ENCODE measurements at regions not wholly inside any gene's neighbourhood (a gene's known extent, or its start where the extent isn't known, plus 50 kb on each side); places are given as distances from the start of the nearest gene placed in this dataset.

GRCh38 chr13:58528351-58528750 is 896.8 kb downstream of the PCDH17 start:
- no peak for DNase-seq

DNA sequence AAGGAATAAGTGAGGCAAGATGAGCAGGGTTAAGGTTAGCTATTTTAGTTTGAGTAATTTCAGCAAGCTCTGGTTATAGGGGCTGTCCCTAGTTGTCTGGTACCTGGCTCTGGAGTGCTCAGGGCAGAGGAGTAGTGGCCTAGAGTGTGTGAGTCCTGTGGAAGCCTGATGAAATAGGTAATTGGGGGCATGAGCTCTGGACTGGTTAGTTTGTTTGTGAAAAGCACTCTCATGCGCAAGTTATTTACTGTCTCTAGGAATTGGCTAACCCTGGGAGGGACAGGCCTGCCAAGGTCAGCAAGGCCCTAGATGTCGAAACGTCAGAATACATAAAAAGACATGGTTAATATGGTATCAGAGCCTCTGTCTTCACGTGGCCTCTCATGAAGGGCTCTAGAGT is 900.1 kb downstream of the PCDH17 start:
- no peak for DNase-seq

DNA sequence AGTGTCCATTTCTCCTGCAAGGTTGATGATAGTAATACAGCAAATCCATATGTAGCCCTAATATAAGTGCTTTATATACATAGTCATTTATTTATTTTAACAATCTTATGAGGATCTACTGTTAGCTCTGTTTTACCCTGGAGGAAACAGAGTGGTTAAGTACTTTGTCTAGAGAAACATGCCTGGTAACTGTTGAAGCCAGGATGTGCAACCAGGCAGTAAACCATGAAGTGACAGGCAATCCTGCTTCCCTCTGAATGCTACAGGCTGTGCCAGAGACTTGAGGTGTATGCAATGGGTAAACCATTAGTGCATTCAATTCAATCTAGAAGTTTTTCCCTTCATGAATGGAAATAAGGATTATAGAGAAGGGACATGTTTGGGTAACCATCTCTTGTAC is 911.0 kb downstream of the PCDH17 start:
- no peak for DNase-seq

DNA sequence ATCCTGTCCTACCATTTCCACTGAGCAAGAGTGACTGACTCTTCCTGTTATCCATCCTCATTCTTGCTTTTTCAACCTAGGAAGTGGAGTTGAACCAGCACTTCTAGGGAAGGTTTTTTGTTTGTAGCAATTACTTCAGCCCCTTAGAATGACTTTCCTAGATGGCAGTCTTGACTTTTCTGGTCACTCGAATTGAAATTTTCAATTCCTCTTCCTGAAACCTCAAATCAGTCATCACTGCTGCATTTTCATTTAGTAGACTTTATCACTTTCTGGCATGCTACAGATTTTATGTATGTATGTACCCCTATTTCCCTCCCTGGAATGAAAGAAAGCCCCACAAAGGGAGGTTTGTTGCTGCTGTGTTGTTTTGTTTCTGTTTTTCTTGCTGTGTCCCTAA is 915.9 kb downstream of the PCDH17 start:
- DNase-seq, result no peak

- DNase-seq, result no peak
Observed at GRCh38 chr13:58566176-58566575, 934.6 kb downstream of the PCDH17 start.

DNA sequence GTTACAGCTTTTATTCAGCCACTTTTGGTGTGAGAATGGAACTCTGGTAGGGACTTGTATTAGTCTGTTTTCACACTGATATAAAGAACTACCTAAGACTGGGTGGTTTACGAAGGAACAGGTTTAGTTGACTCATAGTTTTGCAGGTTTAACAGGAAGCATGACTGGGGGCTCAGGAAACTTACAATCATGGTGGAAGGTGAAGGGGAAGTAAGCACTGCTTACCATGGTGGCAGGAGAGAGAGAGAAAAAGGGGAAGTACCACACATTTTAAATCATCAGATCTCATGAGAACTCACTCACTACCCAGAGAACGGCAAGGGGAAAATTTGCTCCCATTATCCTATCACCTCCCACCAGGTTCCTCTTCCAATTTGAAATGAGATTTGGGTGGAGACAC is 942.2 kb downstream of the PCDH17 start:
- DNase-seq, result no peak

DNA sequence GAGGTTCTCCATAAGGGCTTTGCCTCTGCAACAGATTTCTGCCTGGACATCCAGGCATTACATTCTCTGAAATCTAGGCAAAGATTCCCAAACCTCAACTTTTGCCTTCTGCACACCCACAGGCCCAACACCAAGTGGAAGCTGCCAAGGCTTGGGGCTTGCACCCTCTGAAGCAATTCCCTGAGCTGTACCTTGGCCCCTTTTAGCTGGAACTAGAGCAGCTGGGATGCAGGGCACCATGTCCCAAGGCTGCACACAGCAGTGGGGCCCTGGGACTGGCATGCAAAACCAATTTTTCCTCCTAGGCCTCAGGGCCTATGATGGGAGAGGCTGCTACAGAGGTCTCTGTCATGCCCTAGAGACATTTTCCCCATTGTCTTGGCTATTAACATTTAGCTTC is 943.2 kb downstream of the PCDH17 start:
- no peak for DNase-seq

GRCh38 chr13:58579468-58579867 is 947.9 kb downstream of the PCDH17 start:
- DNase-seq, result no peak

DNA sequence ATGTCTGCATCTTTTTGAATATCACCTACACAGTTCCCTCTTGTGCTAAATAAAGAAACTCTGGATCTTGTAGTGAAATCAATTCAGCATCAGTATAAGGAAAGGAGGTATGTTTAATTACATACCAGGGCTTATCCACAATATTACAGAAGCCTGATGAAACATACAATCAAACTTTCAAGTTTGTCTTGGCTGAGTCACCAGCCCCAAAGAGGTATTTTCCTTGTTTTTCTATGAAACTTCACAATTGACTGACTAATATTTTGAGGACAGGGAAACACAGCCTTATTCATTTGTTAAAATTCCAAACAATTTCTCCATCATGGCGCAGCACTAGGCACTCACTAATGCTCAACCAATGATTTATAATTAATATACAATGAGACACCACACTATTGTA is 952.4 kb downstream of the PCDH17 start:
- DNase-seq, result no peak

GRCh38 chr13:58584610-58585009 is 953.1 kb downstream of the PCDH17 start:
- no peak for DNase-seq

- DNase-seq, result no peak
Observed at GRCh38 chr13:58587183-58587582, 955.6 kb downstream of the PCDH17 start.

DNA sequence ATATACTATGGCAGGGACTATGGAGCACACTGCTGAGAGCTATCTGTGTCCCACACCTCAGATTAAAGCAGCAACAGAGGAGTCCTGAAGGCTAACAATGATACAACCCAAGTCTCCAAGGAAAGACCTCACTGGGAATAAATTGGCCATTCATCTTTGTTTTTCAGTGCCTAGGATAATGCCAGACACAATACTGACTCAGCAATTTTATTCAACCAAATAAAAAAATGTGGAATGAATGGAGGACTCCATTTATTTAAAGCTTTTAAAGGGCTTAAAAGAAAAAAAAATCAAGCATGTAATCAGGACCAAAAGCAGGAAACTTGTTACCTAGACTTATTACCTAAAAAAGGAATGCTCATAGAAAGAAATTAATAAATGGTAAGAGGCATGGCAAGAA is 960.5 kb downstream of the PCDH17 start:
- no peak for DNase-seq

DNA sequence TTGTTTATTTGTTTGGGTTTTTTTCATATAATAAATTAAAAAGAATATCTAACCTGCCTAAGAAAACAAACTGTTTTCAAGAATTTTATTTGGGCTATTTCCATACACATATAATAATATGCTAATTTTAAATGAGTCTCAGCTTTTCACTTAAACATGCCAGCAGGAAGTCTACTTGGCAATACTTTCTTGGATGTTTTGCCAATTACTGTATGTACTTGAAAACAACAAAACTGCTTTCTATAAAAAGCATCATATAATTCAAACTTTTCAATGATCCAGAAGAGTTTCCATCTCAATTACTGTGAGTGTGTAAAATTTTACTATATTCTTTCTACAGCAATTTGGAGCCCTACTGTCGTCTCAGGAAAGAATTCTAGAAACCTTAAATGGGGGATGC is 961.2 kb downstream of the PCDH17 start:
- DNase-seq, result no peak

GRCh38 chr13:58594747-58595600 is 963.4 kb downstream of the PCDH17 start:
- DNase-seq, result no peak

DNA sequence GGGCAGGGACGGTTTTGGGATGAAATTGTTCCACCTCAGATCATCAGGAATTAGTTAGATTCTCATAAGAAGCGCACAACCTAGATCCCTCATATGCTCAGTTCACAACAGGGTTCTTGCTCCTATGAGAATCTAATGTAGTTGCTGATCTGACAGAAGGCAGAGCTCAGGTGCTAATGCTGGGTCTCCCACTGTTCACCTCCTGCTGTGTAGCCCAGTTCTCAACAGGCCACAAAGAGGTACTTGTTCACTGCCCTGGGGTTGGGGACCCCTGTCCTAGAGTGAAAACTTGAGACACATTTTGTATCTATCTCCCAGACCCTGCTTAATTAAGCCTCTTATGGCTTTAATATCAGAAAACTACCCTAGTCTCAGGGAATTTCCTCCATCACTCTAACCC is 966.0 kb downstream of the PCDH17 start:
- no peak for DNase-seq

GRCh38 chr13:58598241-58598640 is 966.7 kb downstream of the PCDH17 start:
- DNase-seq, result no peak

GRCh38 chr13:58611117-58611516 is 979.6 kb downstream of the PCDH17 start:
- DNase-seq, result no peak

DNA sequence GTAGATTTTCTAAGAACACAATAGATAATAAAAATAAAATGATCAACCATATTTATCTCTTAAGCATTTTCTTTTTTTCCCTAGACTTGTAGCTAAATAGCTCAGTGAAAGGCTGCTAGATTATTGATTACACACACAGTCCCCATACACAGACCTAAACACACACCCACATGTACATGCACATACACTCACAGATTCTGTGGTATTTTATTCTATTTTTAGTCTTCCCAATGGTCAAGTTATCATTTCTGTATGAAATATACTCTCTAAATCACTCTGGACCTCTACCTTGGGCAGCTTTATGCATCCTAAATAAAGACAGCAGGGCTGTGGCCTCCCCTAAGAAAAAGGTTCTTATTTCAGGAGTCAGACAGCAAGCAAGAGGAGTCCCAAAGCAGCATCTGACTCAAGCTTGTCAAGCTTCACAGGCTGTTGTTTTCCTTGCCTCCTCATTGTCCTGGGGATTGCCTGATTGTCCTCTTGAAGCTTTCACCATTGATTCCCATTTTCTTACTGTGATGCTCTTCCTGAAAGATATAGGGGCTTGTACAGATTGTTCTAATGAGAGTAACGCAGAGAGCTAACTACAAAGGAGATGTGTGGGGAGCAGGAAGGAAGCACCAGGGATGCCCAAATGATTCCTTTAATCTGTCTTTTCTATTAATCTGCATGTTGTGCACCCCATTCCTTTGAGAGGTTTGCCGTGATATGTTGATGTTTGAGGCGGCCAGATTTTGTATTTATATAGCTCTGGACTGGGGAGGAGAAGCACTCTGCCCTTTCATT is 986.5 kb downstream of the PCDH17 start:
- DNase-seq, result no peak

GRCh38 chr13:58619396-58620113 is 988.0 kb downstream of the PCDH17 start:
- no peak for DNase-seq

- DNase-seq, result no peak
Observed at GRCh38 chr13:58620176-58620575, 988.6 kb downstream of the PCDH17 start.

GRCh38 chr13:58625703-58626389 is 994.3 kb downstream of the PCDH17 start:
- DNase-seq, result no peak

- DNase-seq, result no peak
Observed at GRCh38 chr13:58630794-58631193, 999.2 kb downstream of the PCDH17 start.

DNA sequence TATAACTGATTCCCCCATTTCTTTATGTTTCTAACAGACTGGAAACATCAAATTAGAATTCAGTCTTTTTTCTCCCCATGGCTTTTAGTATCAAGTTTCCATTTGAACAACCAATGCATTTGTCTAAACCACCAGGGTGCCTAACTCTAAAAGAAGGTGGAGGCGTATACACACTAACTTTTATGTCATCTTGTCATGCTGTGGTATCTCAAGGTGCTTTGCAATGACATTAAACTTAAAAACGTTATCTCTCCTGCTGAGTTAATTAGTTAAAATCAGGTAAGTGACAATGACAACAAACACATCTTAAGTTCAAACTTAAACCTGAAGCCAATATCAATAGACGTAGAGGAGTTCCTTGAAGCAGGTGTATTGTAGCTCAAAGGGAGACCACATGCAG is 1001.7 kb downstream of the PCDH17 start:
- no peak for DNase-seq

Measured in NCI-H526 treated with DMSO at 0.1 percent for 48 hours (cell line).